ENCODE measurements at regions not wholly inside any gene's neighbourhood (a gene's known extent, or its start where the extent isn't known, plus 50 kb on each side); places are given as distances from the start of the nearest gene placed in this dataset.

DNA sequence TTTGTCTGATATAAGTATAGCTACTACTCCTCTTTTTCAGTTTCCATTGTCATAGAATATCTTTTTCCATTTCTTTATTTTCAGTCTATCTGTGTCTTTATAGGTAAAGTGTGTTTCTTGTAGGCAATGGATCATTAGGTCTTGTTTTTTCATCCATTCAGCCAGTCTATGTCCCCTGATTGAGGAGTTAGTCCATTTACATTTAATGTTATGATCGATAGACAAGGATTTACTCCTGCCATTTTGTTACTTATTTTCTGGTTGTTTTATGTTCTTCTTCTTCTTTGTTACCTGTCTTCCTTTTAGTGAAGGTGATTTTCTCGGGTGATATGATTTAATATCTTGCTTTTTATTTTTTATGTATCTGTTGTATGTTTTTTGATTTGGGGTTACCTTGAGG lies 169.0 kb downstream of the BARX1 start:
- Histone ChIP-seq H4K12ac (ENCODE audit: low read depth, low read length) (no peak overlapping the region), H2AK5ac (ENCODE audit: low read length) (no peak overlapping the region), H3K4me3 (ENCODE audit: low read depth, low read length) (no peak overlapping the region), H3K27ac (ENCODE audit: low read depth, low read length) (no peak overlapping the region), H4K8ac (ENCODE audit: low read depth, low read length) (no peak overlapping the region), H2BK12ac (ENCODE audit: low read length) (no peak overlapping the region), H3K9me3 (ENCODE audit: insufficient read depth, low read depth, low read length) (peaks cover 3% of the 10 kb centered on the region), H3K14ac (ENCODE audit: low read length) (no peak overlapping the region), H3K4me1 (ENCODE audit: control insufficient read depth in 1 of 2, insufficient read depth in 2 of 2, low read length in 2 of 2) (no peaks in the 10 kb centered on the region), H3K79me1 (ENCODE audit: low read length) (no peaks in the 10 kb centered on the region), H3K18ac (ENCODE audit: low read length) (no peak overlapping the region), H2BK5ac (ENCODE audit: low read depth, low read length, poor library complexity) (no peak overlapping the region), H3K4ac (ENCODE audit: low read depth, low read length) (no peak overlapping the region), H3K23ac (ENCODE audit: low read length) (no peak overlapping the region), H3K27me3 (ENCODE audit: insufficient read depth, low read length) (no peaks in the 10 kb centered on the region), H2AFZ (ENCODE audit: insufficient read depth, low read length, poor library complexity) (no peak overlapping the region), H2BK120ac (ENCODE audit: insufficient read depth, low read length, poor library complexity) (no peak overlapping the region), H3K36me3 (ENCODE audit: control insufficient read depth in 1 of 2, insufficient read depth in 2 of 2, low read length in 2 of 2) (no peaks in the 10 kb centered on the region), H3K4me2 (ENCODE audit: low read length) (no peak overlapping the region), H3K79me2 (ENCODE audit: control insufficient read depth, insufficient read depth, low read length, poor library complexity) (no peaks in the 10 kb centered on the region), H3K9ac (ENCODE audit: low read length) (no peak overlapping the region), H4K91ac (ENCODE audit: low read depth, low read length) (no peak overlapping the region)
- no peak for DNase-seq
- WGBS (ENCODE audit: extremely low coverage, insufficient coverage, insufficient read length), result no CpG with 5 or more reads among the region's 2 CpGs

- Histone ChIP-seq H3K4me2 (ENCODE audit: low read length) (no peak overlapping the region), H4K12ac (ENCODE audit: low read depth, low read length) (no peak overlapping the region), H3K23ac (ENCODE audit: low read length) (no peak overlapping the region), H2BK120ac (ENCODE audit: insufficient read depth, low read length, poor library complexity) (no peak overlapping the region), H3K79me2 (ENCODE audit: control insufficient read depth, insufficient read depth, low read length, poor library complexity) (no peaks in the 10 kb centered on the region), H4K8ac (ENCODE audit: low read depth, low read length) (no peak overlapping the region), H3K36me3 (ENCODE audit: control insufficient read depth in 1 of 2, insufficient read depth in 2 of 2, low read length in 2 of 2) (no peaks in the 10 kb centered on the region), H2BK12ac (ENCODE audit: low read length) (no peak overlapping the region), H3K4me1 (ENCODE audit: control insufficient read depth in 1 of 2, insufficient read depth in 2 of 2, low read length in 2 of 2) (no peaks in the 10 kb centered on the region), H2AFZ (ENCODE audit: insufficient read depth, low read length, poor library complexity) (no peak overlapping the region), H3K9me3 (ENCODE audit: insufficient read depth, low read depth, low read length) (peaks cover 2% of the 10 kb centered on the region), H3K9ac (ENCODE audit: low read length) (no peak overlapping the region), H3K79me1 (ENCODE audit: low read length) (no peaks in the 10 kb centered on the region), H4K91ac (ENCODE audit: low read depth, low read length) (no peak overlapping the region), H3K27ac (ENCODE audit: low read depth, low read length) (no peak overlapping the region), H2BK5ac (ENCODE audit: low read depth, low read length, poor library complexity) (no peak overlapping the region), H2AK5ac (ENCODE audit: low read length) (no peak overlapping the region), H3K18ac (ENCODE audit: low read length) (no peak overlapping the region), H3K4ac (ENCODE audit: low read depth, low read length) (no peak overlapping the region), H3K4me3 (ENCODE audit: low read depth, low read length) (no peak overlapping the region), H3K27me3 (ENCODE audit: insufficient read depth, low read length) (no peaks in the 10 kb centered on the region), H3K14ac (ENCODE audit: low read length) (no peak overlapping the region)
- WGBS (ENCODE audit: extremely low coverage, insufficient coverage, insufficient read length), result no CpG with 5 or more reads among the region's 11 CpGs
- DNase-seq, result no peak
These were observed 178.3 kb downstream of the BARX1 start for GRCh38 chr9:93776873-93777272.

DNA sequence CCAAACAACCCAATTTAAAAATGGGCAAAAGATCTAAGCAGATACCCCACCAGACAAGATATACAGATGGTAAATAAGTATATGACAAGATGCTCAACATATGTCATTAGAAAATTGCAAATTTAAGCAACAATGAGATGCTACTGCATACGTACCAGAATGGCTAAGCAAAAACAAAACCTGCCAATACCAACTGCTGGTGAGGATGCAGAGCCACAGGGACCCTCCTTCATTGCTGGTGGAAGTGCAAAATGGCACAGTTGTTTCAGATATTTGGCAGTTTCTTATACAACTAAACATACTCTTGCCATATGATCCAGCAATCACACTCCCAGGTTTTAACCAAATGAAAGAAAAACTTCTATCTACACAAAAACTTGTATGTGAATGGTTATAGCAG lies 178.9 kb downstream of the BARX1 start:
- Histone ChIP-seq H3K79me2 (ENCODE audit: control insufficient read depth, insufficient read depth, low read length, poor library complexity) (no peaks in the 10 kb centered on the region), H3K79me1 (ENCODE audit: low read length) (no peaks in the 10 kb centered on the region), H3K18ac (ENCODE audit: low read length) (no peak overlapping the region), H4K91ac (ENCODE audit: low read depth, low read length) (no peak overlapping the region), H4K12ac (ENCODE audit: low read depth, low read length) (no peak overlapping the region), H2BK5ac (ENCODE audit: low read depth, low read length, poor library complexity) (no peak overlapping the region), H2AK5ac (ENCODE audit: low read length) (no peak overlapping the region), H3K23ac (ENCODE audit: low read length) (no peak overlapping the region), H3K27ac (ENCODE audit: low read depth, low read length) (no peak overlapping the region), H3K9ac (ENCODE audit: low read length) (no peak overlapping the region), H3K14ac (ENCODE audit: low read length) (no peak overlapping the region), H3K27me3 (ENCODE audit: insufficient read depth, low read length) (no peaks in the 10 kb centered on the region), H2BK12ac (ENCODE audit: low read length) (no peak overlapping the region), H2AFZ (ENCODE audit: insufficient read depth, low read length, poor library complexity) (no peak overlapping the region), H3K4ac (ENCODE audit: low read depth, low read length) (no peak overlapping the region), H2BK120ac (ENCODE audit: insufficient read depth, low read length, poor library complexity) (no peak overlapping the region), H3K4me3 (ENCODE audit: low read depth, low read length) (no peak overlapping the region), H4K8ac (ENCODE audit: low read depth, low read length) (no peak overlapping the region), H3K4me1 (ENCODE audit: control insufficient read depth in 1 of 2, insufficient read depth in 2 of 2, low read length in 2 of 2) (no peaks in the 10 kb centered on the region), H3K4me2 (ENCODE audit: low read length) (no peak overlapping the region), H3K36me3 (ENCODE audit: control insufficient read depth in 1 of 2, insufficient read depth in 2 of 2, low read length in 2 of 2) (no peaks in the 10 kb centered on the region), H3K9me3 (ENCODE audit: insufficient read depth, low read depth, low read length) (peaks cover 2% of the 10 kb centered on the region)
- no peak for DNase-seq
- WGBS (ENCODE audit: extremely low coverage, insufficient coverage, insufficient read length), result no CpG with 5 or more reads among the region's 1 CpG

GRCh38 chr9:93774331-93775102 lies 180.6 kb downstream of the BARX1 start:
- Histone ChIP-seq H3K36me3 (ENCODE audit: control insufficient read depth in 1 of 2, insufficient read depth in 2 of 2, low read length in 2 of 2) (no peaks in the 10 kb centered on the region), H2BK5ac (ENCODE audit: low read depth, low read length, poor library complexity) (no peak overlapping the region), H2AK5ac (ENCODE audit: low read length) (no peak overlapping the region), H3K9ac (ENCODE audit: low read length) (no peak overlapping the region), H3K4me3 (ENCODE audit: low read depth, low read length) (no peak overlapping the region), H3K27me3 (ENCODE audit: insufficient read depth, low read length) (no peaks in the 10 kb centered on the region), H3K4me1 (ENCODE audit: control insufficient read depth in 1 of 2, insufficient read depth in 2 of 2, low read length in 2 of 2) (no peaks in the 10 kb centered on the region), H2AFZ (ENCODE audit: insufficient read depth, low read length, poor library complexity) (no peak overlapping the region), H3K79me1 (ENCODE audit: low read length) (no peaks in the 10 kb centered on the region), H3K23ac (ENCODE audit: low read length) (no peak overlapping the region), H3K14ac (ENCODE audit: low read length) (no peak overlapping the region), H3K9me3 (ENCODE audit: insufficient read depth, low read depth, low read length) (peaks cover 2% of the 10 kb centered on the region), H3K18ac (ENCODE audit: low read length) (no peak overlapping the region), H3K79me2 (ENCODE audit: control insufficient read depth, insufficient read depth, low read length, poor library complexity) (no peaks in the 10 kb centered on the region), H3K27ac (ENCODE audit: low read depth, low read length) (no peak overlapping the region), H3K4ac (ENCODE audit: low read depth, low read length) (no peak overlapping the region), H4K8ac (ENCODE audit: low read depth, low read length) (no peak overlapping the region), H2BK120ac (ENCODE audit: insufficient read depth, low read length, poor library complexity) (no peak overlapping the region), H4K91ac (ENCODE audit: low read depth, low read length) (no peak overlapping the region), H3K4me2 (ENCODE audit: low read length) (no peak overlapping the region), H2BK12ac (ENCODE audit: low read length) (no peak overlapping the region), H4K12ac (ENCODE audit: low read depth, low read length) (peak overlapping the region; percentile 2)
- WGBS (ENCODE audit: extremely low coverage, insufficient coverage, insufficient read length), result no CpG with 5 or more reads among the region's 8 CpGs
- DNase-seq, result no peak
